22Rv1 (cell line): ENCODE measurements at regions not wholly inside any gene's neighbourhood (a gene's known extent, or its start where the extent isn't known, plus 50 kb on each side); places are given as distances from the start of the nearest gene placed in this dataset.

ENCODE experiments used
- CTCF ChIP-seq: fragments of 450-650 bp; IDR thresholded peaks from 2 replicates; pipeline ENCODE4 v1.5.1; 2017; ENCODE audit warnings: mild to moderate bottlenecking
- ZFX ChIP-seq: fragments of 450-650 bp; IDR thresholded peaks from 2 replicates; pipeline ENCODE4 v1.6.1; 2017; ENCODE audit warnings: antibody characterized with exemption, borderline replicate concordance

- TF ChIP-seq CTCF (no peak), ZFX (no peak)
Observed at GRCh38 chr1:48121955-48122354, 100.6 kb upstream of the SLC5A9 start.
